C4-2B (cell line): ENCODE measurements at regions not wholly inside any gene's neighbourhood (a gene's known extent, or its start where the extent isn't known, plus 50 kb on each side); places are given as distances from the start of the nearest gene placed in this dataset.

ENCODE experiments used
- ZFX ChIP-seq: fragments of 450-650 bp; IDR thresholded peaks from 2 replicates; pipeline ENCODE4 v1.6.1; 2017
- TF ChIP-seq, protein P1 (sequence below): fragments of 450-650 bp; conservative IDR thresholded peaks from 2 replicates; pipeline ENCODE4 v1.5.1; 2017; ENCODE audit warnings: mild to moderate bottlenecking

DNA sequence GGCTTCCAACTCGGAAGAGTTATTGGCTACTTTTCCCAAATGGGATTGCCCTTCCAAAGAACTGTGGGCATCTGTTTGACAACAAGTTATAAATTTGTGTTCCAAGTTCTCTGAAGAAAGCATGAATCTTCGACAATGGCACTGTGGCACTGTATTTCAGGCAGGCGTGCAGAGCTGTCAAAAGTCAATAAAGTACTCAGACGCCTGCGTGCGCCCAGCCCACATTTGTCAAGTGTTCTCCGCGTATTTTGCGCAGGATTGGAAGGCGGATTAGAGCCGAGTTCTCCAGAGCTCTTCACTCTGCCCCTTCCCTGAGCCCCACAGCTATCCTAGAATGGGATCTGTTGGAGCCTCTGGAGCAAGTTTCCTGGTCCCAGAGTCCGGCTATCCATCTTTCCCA lies 103.2 kb downstream of the SLC25A47 start:
- TF ChIP-seq, protein P1, sequence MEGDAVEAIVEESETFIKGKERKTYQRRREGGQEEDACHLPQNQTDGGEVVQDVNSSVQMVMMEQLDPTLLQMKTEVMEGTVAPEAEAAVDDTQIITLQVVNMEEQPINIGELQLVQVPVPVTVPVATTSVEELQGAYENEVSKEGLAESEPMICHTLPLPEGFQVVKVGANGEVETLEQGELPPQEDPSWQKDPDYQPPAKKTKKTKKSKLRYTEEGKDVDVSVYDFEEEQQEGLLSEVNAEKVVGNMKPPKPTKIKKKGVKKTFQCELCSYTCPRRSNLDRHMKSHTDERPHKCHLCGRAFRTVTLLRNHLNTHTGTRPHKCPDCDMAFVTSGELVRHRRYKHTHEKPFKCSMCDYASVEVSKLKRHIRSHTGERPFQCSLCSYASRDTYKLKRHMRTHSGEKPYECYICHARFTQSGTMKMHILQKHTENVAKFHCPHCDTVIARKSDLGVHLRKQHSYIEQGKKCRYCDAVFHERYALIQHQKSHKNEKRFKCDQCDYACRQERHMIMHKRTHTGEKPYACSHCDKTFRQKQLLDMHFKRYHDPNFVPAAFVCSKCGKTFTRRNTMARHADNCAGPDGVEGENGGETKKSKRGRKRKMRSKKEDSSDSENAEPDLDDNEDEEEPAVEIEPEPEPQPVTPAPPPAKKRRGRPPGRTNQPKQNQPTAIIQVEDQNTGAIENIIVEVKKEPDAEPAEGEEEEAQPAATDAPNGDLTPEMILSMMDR = no peak
- no peak for TF ChIP-seq ZFX
